ENCODE measurements at regions not wholly inside any gene's neighbourhood (a gene's known extent, or its start where the extent isn't known, plus 50 kb on each side); places are given as distances from the start of the nearest gene placed in this dataset.

DNA sequence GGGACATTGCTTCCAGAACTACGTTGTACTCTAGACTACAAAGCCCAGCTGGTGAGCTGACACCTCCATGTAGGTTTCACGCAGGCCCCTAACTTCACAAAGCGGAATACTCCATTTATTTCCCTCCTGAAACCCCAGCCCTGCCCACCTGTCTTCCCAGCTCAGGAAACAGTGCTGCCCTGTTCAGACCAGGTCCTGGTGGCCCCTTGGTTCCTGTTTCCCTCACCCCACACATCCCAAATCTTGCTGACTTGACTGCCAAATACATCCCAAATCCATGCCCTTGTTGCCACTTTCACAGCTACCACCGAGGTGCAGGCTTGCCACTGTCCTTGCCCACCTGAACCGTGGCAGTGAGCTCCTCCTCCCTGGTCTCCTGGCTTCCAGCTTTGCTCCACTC lies 113.1 kb upstream of the PTPN1 start:
- TF ChIP-seq, protein P1, sequence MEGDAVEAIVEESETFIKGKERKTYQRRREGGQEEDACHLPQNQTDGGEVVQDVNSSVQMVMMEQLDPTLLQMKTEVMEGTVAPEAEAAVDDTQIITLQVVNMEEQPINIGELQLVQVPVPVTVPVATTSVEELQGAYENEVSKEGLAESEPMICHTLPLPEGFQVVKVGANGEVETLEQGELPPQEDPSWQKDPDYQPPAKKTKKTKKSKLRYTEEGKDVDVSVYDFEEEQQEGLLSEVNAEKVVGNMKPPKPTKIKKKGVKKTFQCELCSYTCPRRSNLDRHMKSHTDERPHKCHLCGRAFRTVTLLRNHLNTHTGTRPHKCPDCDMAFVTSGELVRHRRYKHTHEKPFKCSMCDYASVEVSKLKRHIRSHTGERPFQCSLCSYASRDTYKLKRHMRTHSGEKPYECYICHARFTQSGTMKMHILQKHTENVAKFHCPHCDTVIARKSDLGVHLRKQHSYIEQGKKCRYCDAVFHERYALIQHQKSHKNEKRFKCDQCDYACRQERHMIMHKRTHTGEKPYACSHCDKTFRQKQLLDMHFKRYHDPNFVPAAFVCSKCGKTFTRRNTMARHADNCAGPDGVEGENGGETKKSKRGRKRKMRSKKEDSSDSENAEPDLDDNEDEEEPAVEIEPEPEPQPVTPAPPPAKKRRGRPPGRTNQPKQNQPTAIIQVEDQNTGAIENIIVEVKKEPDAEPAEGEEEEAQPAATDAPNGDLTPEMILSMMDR (IDR thresholded peaks at IDR 0.05) = no peak
- no peak for TF ChIP-seq POLR2AphosphoS5 (IDR thresholded peaks at IDR 0.05)

All from breast epithelium (tissue), 3 donors.